H4 (cell line): ENCODE measurements at regions not wholly inside any gene's neighbourhood (a gene's known extent, or its start where the extent isn't known, plus 50 kb on each side); places are given as distances from the start of the nearest gene placed in this dataset.
"Not testable (repeated sequence)": the region's sequence is repeated elsewhere in the genome, so short reads cannot be mapped to it uniquely, and the experiment has no call there.

Source experiments
- DNase-seq: peaks from one replicate; pipeline ENCODE4 v3.0.0-alpha.2; 2015; ENCODE audit warnings: low spot score

DNA sequence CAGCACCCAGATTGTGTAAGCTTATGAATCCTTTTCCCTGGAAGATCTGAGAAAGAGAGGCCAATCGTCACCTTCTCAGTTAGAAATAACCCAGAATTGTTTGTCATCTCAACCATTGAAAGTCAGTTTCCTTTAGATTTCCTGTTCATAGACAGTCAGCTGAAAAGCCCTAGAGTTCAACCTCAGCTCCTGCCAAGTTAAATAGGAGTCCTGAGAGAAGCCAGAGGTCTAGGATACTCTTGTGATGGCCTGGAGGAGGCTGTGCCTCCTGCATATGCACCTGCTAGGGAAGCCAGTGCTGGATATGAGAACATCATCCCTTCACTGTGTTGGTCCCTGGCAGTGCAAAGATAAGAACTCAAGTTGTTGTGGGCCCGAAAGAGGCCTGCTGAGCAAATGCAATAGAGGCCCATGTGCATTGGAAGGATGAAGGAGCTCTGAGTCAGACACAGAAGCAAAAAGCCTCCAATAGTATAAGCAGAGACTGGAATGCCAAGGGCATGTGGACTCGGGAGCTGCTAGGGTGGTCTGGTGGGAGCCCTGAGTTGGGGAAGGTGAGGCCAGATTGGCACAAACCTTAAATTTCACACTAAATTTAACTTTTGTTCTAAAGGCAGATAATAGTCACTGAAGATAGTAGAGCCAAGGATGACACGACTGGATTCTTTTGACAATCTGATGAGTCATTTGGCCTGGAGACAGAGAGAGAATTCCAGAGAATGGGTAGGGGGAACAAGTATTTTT is 520.9 kb upstream of the CDH5 start:
- no peak for DNase-seq

DNA sequence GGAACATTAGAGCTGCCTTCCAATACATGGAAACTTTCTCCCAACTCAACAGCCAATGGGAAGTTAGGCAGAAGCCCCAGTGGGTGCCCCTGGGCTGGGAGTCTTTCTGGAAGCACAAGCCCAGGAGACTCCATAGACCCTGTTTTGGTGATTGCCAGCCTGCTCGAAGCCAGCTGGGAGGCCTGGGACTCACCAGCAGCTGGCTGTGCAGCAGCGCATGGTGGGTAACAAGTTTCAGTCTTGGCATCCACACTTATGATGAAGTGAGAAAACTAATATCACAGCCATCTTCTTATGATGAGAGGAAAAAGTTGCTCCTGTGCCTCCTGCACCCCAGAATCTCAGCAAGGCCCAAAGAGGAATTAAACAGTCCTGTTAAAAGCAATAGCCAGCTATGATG is 522.5 kb upstream of the CDH5 start:
- DNase-seq, result no peak

DNA sequence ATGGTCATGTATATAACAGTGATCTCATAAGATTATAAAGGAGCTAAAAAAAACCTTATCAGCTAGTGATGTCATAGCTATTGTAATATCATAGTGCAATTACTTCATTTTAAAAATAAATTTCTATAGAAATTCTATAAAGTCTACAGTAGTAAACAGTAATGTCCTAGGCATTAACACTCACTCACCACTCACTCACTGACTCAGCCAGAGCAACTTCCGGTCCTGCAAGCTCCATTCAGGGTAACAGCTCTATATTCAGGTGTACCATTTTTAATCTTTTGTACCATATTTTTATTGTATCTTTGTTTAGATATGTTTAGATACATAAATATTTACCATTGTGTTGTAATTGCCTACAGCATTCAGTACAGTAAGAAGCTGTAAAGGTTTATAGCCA is 524.4 kb upstream of the CDH5 start:
- no peak for DNase-seq

DNA sequence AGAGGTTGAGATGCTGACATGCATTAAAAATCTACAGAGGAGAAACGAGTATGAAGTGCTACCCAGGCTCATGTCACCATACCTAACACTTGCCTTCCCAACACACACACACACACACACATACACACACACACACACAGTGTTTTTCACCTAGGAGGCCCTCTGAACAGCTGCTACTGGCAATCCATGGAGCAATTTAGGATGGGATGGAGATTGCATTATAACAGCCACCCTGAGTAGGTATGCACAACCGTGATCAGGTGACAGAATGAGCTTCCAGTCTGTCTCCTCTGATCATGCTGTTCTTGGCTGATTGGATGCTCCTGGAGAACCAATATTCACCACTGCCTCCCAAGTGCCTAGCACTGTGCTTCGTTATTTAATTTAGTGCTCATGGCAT is 528.5 kb upstream of the CDH5 start:
- DNase-seq, result no peak

DNA sequence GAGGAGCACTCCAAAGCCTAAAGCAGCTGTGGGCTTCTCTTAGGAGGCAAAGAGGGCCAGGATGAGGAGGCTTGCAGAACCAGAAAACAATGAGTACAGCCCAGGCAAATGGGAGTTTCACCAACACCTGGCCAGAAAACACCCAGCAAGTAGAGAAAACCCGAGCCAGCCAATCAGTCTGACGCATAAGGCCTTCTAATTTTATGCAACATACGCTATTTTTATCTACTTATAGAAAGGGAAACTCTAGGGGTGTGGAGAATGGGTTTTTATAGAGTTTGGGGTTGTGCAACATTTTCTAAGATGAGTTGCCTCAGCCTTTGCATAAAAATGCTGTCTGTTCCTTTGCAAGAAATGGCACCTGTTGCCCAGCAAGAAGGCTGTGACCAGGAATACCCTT is 529.0 kb upstream of the CDH5 start:
- no peak for DNase-seq

DNA sequence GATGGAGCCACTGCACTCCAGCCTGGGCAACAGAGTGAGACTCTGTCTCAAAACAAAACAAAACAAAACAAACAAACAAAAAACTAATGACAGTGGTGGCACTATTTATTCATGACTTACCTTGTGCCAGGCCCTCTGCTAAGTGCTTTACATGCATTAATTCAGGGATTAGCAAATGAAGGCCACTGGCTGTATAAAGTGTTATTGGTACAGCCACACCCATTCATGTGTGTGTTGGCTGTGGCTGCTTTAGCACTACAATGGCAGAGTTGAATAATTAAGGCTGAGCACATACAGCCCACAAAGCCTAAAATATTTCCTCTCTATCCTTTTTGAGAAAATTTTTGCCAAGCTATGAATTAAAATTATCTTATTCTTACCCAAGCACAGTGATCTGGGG is 531.8 kb upstream of the CDH5 start:
- no peak for DNase-seq

DNA sequence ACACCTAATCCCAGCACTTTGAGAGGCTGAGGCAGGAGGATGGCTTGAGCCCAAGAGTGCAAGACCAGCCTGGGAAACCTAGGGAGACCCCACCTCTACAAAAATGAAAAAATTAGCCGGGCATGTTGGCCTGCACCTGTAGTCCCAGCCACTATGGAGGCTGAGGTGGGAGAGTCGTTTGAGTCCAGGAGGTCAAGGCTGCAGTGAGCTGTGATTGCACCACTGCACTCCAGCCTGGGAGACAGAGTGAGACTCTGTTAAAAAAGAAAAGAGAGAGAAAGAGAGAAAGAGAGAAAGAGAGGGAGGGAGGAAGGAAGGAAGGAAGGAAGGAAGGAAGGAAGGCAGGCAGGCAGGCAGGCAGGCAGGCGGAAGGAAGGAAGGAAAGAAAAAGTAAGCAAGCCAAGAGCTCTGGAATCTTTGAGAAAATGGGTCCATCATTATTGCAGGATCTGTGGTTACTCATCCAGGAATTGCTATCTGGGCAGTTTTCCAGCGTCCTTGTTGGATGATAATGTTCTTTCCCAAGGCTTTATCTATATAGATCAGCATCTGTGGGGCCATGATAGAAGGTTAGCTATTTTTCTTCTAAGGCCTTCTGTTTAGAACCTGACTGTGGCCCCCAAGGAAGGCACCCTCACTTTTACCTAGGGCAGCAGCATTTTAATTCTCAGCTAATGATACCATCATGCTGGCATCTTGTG is 533.2 kb upstream of the CDH5 start:
- DNase-seq, result no peak

DNA sequence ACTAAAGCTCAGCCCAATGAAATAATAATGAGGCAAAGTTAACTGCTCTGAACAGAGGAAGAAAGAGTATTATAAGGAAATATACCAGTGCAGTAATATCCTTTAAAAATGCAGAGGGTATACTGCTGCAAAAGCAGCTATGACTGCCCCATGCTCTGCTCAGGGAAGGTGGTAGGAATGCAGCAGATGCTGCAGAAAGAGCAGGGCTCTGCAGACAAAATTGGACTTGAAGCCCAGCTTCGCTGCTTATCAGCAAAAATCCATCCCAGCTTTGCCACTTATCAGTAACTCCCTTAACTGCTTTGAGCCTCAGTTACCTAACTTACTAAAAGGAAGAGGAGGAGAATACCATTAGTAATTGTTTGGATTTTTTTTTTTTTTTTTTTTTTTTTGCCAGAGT is 533.8 kb upstream of the CDH5 start:
- DNase-seq, result no peak

DNA sequence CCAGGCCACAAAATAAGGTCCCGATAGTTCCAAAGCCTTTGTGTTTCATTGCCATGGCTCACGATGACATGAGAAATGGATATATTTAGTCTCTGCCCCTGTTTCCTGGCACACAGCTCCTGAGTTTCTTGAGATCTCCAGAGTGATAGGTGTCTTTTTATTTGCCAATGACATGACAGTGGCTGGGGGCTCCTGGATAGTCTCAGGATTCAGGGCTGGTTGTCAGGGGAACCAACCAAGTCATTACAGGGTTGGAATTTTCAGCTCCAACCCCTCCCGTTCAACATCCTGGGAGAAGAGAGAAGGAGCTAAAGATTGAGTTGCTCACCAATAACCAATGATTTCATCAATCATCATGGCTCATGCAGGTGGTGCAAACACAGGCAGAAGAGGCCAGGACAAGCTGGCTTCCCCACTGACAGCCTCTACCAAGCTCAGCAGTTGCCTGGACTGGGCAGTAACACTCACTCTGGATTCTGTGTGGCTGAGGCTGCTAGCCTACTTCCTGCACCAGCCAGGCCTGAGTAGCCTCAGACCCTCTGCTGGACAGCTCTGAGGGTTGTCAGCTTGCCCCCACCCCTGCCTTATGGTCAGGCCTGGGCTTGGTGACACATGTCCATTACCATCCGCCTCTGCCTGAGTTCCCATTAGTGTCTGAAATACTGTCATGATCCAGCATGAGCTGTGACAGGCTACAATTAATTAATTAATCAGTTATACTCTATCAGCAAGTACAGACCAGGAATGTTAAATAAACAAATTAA is 534.4 kb upstream of the CDH5 start:
- DNase-seq, result no peak

DNA sequence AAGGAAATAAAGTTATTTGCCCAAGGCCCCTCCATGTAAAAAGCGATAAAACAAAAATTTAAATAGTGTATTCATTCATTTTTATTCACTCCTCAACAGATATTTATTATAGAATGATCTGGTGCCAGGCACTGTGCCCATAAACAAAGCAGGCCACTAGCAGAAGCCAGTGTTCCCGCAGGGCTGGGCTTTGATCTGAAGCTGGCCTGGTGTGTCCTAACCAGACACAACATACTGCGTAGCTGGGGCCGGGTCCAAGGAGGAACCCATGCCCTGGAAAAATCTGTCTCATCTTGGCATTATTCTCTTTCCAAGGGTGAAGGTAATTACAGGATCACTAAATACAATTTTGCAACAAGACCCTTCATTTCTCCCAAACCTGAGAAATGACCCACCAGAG is 537.4 kb upstream of the CDH5 start:
- no peak for DNase-seq

DNA sequence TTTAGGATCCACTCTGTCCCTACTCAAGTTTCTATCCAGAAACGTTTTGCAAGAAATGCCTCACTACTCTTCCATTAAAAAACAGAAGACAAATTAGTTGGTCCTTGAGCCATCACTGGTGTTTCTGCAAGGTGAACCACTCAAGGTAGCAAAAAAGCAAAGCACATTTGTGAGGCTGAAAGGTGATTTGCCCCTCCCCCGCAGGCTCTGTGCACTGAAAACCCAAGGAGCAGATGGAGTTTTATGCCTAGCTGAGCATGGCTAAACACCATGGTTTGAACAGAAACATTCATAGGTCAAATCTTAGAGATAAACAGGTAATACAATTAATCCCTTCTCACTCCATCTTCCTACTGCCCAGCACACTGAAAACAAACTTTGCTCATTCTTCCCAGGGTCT is 538.2 kb upstream of the CDH5 start:
- no peak for DNase-seq

DNA sequence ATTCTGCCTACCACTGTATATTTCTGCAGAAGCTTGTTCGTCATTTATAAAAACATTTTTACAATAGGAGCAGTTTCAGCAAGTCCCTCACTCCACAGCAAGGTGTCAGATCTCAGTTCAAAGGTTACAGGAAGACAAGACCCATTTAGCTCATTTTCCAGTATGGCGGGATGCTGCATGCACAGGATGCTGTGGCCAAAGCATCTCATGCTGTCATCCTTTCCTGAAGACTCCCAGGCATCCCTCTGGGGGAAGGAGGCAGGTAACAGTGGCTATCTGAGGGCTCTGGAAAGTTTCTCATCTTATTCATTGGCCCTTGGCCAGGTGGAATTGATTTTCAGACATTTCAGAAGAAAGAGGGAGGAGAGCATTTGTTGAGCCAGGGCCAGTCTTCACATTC is 539.3 kb upstream of the CDH5 start:
- DNase-seq, result no peak

DNA sequence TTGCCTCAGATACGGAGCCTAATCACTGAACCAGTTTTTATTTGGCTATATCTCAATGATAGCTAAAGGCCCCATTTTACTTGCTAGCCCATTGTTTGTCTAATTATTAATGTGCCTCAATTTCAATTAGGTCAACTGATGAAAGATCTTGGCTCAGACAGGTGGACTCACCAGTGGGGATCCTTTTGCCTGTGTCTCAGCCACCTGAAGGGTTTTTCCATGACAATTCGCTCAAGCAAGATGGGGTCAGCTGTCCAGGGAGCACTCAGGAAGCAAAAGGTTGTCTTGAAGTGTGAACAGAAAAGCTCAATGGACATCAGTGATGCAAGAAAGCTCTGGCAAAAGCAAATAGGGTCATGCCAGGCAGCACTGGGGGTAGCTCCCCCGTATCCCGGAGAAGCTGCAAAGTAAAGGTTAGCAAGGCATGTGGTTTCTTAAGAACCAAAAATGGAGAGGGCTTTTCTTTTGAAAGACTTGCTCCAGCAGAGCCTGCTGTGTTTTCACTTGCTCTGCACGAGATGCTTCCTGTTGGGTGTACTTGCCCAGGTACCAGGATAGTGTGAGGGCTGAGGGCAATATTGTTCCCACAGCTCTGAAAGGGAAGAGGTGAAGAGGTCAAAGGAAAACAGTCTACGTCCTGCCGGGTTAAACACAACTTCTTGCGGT is 541.2 kb upstream of the CDH5 start:
- DNase-seq, result no peak

DNA sequence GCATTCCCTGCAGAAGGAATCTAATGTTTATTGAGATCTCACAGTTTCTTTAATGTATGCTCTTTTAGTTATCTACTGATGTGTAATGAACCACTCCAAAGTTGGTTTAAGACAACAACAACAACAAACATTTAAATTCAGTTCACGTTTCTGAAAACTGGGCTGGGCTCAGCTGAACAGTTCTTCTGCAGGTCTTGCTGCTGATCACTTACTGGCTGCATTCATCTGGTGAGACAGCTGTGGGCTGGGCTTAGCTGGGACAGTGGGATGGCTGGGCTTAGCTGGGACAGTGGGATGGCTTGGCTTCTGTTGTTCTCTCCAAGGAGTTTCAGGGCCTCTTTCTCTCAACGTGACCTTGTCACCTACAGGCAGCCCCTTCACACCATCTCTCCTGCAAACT is 544.3 kb upstream of the CDH5 start:
- no peak for DNase-seq

DNA sequence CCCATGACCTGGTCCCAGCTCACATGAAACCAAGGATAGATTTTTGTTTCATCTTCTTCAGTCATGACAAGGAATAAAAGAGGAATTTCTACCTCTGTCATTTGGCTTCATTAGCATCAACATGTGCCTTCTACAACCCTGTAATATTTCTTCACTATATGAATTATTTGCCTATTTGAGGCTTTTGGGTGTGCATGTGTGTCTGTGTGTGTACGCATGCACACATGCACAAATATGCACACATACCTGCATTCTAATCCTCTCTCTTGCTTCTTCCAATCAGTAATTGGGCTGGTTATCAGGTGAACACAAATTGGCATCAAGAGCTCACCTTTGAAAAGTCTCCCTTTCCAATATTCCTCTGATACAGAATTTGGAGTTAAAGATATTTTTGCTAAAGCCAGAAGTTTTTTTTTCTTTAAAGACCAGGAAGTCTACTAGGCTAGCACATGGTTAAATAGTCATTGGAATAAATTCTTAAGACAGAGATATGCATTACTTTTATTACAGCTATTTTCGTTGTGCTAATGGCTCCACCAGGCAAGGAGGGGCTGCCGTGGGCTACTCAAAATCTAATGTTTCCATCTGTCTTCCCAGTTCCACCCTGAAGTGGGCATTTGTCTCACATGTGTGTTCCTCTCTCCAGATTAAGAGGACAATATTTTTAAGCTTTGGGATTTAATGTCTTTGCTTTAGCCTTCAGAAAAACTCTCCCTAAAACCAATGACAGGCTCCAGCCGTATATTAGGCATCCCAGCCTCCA is 547.2 kb upstream of the CDH5 start:
- no peak for DNase-seq

DNA sequence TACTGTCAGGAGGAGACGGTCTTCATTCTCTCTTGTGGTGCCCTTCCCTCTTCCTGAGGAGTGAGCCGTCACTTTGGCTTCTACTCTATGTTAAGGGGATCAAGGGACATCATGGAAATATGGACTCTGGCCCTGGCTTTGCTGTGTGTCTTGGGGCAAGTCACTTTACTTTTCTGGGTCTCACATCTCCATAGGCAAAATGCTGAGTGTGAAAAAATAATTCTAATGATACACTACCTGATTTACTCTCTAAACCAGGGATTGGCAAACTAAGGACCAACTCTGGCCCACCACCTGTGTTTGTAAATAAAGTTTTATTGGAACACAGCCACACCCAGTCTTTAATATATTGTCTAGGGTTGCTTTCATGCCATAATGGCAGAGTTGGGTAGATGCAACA is 548.7 kb upstream of the CDH5 start:
- no peak for DNase-seq

DNA sequence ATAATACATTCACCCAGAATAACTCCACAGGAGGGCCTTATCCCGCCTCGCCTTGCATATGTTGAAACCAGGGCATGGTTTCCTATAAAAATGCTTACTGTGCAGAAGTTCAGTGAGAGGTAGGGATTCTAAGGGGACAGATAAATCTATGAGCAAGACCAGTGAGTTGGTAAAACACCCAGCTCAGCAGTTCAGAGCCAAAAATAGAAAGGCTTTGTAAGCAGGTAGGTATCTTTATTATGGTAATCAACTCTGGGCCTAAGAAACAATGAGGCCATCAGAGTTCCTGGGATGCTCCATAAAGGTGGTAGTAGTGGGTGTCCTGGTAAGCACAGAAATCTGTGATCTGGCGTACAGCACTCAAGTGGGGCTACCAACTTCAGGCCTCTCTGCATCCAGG is 549.4 kb upstream of the CDH5 start:
- DNase-seq, result no peak

DNA sequence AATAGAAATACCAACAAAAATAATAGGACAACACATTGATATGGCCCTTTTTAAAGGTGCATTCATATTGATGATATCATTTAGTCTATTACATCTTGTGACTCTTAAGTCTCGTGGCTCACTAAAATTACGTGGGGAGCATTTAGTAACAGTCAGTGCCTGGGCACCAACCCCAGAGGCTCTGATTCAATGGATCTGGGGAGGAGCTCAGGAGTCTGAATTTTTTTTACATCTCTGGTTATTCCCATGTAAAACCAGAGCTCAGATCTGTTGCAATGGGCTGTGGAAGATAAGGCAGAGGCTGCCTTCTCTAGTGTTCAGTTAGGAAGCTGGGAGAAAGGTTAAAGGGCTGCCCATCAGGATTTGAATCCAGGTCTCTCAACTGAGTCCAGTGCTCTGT is 549.9 kb upstream of the CDH5 start:
- no peak for DNase-seq

DNA sequence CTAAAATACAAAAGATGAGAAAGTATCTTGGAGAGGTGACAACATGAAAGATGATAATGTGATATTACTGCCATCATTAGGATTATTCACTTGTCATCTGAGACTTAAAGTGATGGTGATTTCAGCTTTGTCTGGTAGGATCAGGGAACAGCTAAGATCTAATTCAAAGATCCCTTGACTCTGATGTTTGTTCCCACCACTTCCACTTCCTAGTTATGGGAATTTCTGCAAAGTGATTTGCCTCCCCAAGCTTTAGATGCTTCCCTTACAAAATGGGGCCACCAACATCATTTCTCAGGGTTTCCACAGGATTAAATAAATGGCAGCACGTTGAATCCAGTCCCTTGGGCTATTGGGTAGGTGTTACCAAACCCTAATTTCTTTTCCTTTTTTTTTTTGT is 550.8 kb upstream of the CDH5 start:
- no peak for DNase-seq

DNA sequence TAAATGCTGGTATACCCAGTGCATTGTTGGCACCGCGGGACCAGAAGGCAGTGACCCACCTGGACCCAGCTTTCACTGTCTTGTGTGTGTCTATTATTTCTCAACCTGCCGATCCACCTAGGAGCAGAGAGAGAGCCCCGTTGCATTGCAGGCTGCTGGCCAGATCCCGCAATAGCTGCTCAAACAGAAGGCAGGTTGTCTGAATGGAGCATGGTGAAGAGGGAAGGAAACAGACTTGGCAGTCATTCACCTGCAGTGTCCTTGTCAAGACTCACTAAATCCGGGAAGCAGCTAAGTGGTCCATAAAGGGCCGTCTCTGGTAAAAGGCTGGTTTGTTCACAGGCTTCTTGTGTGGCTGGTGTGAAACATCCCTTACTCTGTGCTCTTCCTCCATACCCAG is 552.6 kb upstream of the CDH5 start:
- not testable (repeated sequence) for DNase-seq

DNA sequence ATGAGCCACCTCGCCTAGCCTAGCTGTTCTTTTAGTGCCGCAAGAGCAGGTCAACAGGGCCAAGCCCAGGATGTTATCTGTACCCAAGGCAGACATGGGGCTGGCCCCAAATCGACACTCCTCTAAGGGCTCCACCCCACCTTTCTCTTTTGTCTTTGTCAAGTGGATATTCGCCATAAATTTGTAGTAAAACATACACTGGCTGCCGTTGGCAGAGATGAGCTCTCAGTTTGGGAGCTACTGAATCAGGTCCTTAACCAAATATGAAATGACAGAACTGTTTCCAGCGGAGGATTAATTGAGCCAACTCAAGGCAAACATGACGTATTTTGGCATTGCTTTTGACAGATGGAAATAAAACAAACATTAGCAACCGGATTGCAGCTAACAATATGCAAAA is 556.9 kb upstream of the CDH5 start:
- no peak for DNase-seq

DNA sequence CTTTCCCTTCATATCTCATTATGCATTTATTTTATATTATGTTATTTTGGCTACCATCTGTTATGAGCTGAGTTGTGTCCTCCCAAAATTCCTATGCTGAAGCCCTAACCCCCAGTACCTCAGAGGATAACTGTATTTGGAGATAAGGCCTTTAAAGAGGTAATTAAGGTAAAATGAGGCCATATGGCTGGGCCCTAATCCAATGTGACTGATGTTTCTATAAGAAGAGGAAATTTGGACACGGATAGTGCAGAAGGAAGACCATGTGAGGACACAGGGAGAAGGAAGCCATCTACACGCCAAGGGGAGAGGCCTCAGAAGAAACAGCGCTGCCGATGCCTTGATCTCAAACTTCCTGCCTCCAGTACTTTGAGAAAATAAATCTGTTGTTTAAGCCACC is 557.7 kb upstream of the CDH5 start:
- no peak for DNase-seq
